HEK293T (cell line): ENCODE measurements at regions not wholly inside any gene's neighbourhood (a gene's known extent, or its start where the extent isn't known, plus 50 kb on each side); places are given as distances from the start of the nearest gene placed in this dataset.

ENCODE experiments used
- CTCF ChIA-PET: fragments of 350-600 bp; formaldehyde crosslinking; extraction: SDS; loops from one replicate; lab custom pipeline; 2021; ENCODE audit warnings: antibody characterized with exemption, inconsistent platforms; lab: Yijun Ruan, JAX
- POLR2A ChIA-PET: fragments of 350-600 bp; formaldehyde crosslinking; extraction: SDS; loops from one replicate; lab custom pipeline; 2020; ENCODE audit warnings: antibody characterized with exemption, inconsistent platforms; lab: Yijun Ruan, JAX
- DNase-seq: peaks from one replicate; pipeline ENCODE4 v3.0.0; 2012; ENCODE audit warnings: mixed read lengths; ENCODE audit errors: extremely low spot score
- ARNT ChIP-seq: fragments of 450-650 bp; IDR thresholded peaks from 2 replicates; pipeline ENCODE4 v1.6.1; 2017; ENCODE audit warnings: mild to moderate bottlenecking
- BHLHE40 ChIP-seq: fragments of 450-650 bp; IDR thresholded peaks from 2 replicates; pipeline ENCODE4 v1.6.1; 2016; ENCODE audit warnings: mild to moderate bottlenecking, moderate library complexity, borderline replicate concordance
- CTBP1 ChIP-seq: fragments of 450-650 bp; IDR thresholded peaks from 2 replicates; pipeline ENCODE4 v1.6.1; 2016; ENCODE audit warnings: borderline replicate concordance
- ELF4 ChIP-seq: fragments of 450-650 bp; IDR thresholded peaks from 2 replicates; pipeline ENCODE4 v1.6.1; 2017; ENCODE audit warnings: antibody characterized with exemption
- FOXA1 ChIP-seq: fragments of 450-650 bp; IDR thresholded peaks from 2 replicates; pipeline ENCODE4 v1.6.1; 2016; ENCODE audit warnings: mild to moderate bottlenecking
- FOXK2 ChIP-seq: fragments of 450-650 bp; IDR thresholded peaks from 2 replicates; pipeline ENCODE4 v1.6.1; 2016; ENCODE audit warnings: mild to moderate bottlenecking
- FOXM1 ChIP-seq: fragments of 450-650 bp; IDR thresholded peaks from 2 replicates; pipeline ENCODE4 v1.6.1; 2017; ENCODE audit warnings: mild to moderate bottlenecking, borderline replicate concordance
- HDGF ChIP-seq: fragments of 450-650 bp; IDR thresholded peaks from 2 replicates; pipeline ENCODE4 v1.6.1; 2017; ENCODE audit warnings: antibody characterized with exemption, borderline replicate concordance
- L3MBTL2 ChIP-seq: fragments of 450-650 bp; conservative IDR thresholded peaks from 2 replicates; pipeline ENCODE4 v1.6.1; 2016; ENCODE audit warnings: mild to moderate bottlenecking
- LEF1 ChIP-seq: fragments of 450-650 bp; IDR thresholded peaks from 2 replicates; pipeline ENCODE4 v1.6.1; 2017; ENCODE audit warnings: mild to moderate bottlenecking, borderline replicate concordance
- NFRKB ChIP-seq: fragments of 450-650 bp; IDR thresholded peaks from 2 replicates; pipeline ENCODE4 v1.6.1; 2016; ENCODE audit warnings: mild to moderate bottlenecking, moderate library complexity
- SP1 ChIP-seq: fragments of 450-650 bp; IDR thresholded peaks from 2 replicates; pipeline ENCODE4 v1.6.1; 2017
- SUZ12 ChIP-seq: fragments of 450-650 bp; IDR thresholded peaks from 2 replicates; pipeline ENCODE4 v1.6.1; 2016; ENCODE audit warnings: mild to moderate bottlenecking
- TARDBP ChIP-seq: fragments of 450-650 bp; IDR thresholded peaks from 2 replicates; pipeline ENCODE4 v1.6.1; 2016
- ZNF384 ChIP-seq: fragments of 450-650 bp; IDR thresholded peaks from 2 replicates; pipeline ENCODE4 v1.6.1; 2016
- TF ChIP-seq, protein P1 (sequence below): fragments of 450-650 bp; IDR thresholded peaks from 2 replicates; pipeline ENCODE4 v1.6.1; 2016

GRCh38 chr16:11456741-11457140 lies 111.5 kb downstream of the RMI2 start:
- DNase-seq = no peak
- POLR2A ChIA-PET = no interaction called here
- CTCF ChIA-PET = interaction anchor here (0.5 kb wide), 1 partner anchor 638 kb away, joined by 4 read pairs; no protein-coding TSS in a partner anchor
- TF ChIP-seq LEF1 = no peak
- TF ChIP-seq ARNT = no peak
- TF ChIP-seq TARDBP = no peak
- no peak for TF ChIP-seq NFRKB
- TF ChIP-seq, protein P1, sequence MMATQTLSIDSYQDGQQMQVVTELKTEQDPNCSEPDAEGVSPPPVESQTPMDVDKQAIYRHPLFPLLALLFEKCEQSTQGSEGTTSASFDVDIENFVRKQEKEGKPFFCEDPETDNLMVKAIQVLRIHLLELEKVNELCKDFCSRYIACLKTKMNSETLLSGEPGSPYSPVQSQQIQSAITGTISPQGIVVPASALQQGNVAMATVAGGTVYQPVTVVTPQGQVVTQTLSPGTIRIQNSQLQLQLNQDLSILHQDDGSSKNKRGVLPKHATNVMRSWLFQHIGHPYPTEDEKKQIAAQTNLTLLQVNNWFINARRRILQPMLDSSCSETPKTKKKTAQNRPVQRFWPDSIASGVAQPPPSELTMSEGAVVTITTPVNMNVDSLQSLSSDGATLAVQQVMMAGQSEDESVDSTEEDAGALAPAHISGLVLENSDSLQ = no peak
- TF ChIP-seq ZNF384 = no peak
- no peak for TF ChIP-seq CTBP1

- DNase-seq = no peak
- POLR2A ChIA-PET = no interaction called here
- CTCF ChIA-PET = no interaction called here
- TF ChIP-seq LEF1 = no peak
- TF ChIP-seq FOXK2 = no peak
- TF ChIP-seq SP1 = no peak
- TF ChIP-seq ZNF384 = no peak
- TF ChIP-seq TARDBP = no peak
- TF ChIP-seq FOXA1 = no peak
- no peak for TF ChIP-seq HDGF
Observed at GRCh38 chr16:11459722-11460121, 114.5 kb downstream of the RMI2 start.

DNA sequence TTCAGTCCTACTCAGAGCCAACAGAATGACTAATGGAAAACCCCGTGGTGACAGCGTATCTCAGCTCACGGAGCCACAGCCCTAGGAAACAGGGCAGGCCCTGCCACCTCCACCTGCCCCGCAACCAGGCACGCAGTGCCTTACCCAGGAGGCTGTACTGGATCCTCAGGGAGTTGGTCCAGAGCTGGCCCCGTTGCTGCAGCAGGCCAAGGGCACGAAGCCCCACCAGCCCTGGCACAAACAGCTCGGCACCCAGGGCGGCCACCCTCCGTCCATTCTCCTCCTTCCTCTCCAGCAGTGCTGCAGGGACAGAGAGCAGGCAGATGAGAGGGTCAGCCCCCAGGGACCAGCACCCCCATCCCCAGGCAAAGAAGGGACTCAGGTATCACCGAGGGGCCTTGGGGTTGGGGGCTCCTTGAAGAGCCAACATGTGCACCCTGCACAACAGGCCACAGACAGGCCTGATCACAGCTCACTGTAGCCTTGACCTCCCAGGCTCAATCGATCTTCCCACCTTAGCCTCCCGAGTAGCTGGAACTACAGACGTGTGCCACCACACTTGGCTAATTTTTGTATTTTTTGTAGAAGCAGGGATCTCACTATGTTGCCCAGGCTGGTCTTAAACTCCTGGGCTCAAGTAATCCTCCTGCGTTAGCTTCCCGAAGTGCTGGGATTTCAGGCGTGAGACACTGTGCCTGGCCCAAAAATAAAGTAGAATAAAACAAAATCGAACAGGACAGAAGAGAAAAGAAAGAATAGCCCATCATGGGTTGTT lies 115.7 kb downstream of the RMI2 start:
- no peak for DNase-seq
- ChIA-PET POLR2A (no interaction called here), CTCF (no interaction called here)
- TF ChIP-seq NFRKB (no peak), CTBP1 (no peak), FOXA1 (no peak), FOXK2 (no peak), L3MBTL2 (no peak), SP1 (no peak), ELF4 (no peak)

DNA sequence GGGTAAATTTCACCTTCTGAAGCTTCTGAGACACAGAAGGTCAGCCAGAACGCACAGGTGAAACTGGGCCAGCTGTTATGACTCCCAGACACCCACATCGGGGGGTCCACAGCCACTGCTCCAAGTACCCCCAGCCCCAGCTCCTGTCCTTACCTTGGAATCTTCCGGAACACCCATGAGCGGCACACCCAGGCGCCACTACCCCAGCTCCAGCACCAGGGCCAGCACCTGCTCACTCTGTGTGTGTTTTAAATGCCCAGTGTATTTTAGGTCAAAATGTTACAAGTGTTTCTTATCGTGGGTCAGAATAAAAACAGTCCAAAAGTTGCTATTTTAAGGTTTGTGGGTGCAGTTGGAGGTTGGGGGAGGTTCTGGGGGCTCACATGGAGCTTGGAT lies 116.3 kb downstream of the RMI2 start:
- ChIA-PET POLR2A (no interaction called here), CTCF (no interaction called here)
- no peak for DNase-seq
- TF ChIP-seq TARDBP (no peak), LEF1 (no peak), HDGF (no peak)

DNA sequence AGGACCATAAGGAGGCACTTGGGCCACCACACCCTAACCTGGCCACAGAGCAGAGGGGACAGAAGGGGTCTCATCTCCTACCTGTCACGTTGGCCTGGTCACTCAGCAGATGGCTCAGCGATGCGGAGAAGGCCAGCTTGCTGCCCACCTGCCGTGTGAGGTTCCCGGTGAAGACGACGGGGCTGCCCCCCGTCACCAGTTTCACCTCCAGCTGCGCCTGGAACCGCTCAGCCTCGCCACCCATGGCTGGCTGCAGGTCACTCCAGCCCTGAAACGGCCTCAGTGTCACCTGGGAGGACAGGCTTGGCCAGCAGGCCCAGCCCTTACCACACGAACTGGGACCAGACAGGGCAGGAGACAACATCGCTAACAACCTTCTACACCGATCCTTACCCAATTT lies 116.8 kb downstream of the RMI2 start:
- CTCF ChIA-PET = no interaction called here
- TF ChIP-seq FOXA1 (no peak), FOXK2 (no peak), TARDBP (no peak), LEF1 (no peak), ELF4 (no peak), NFRKB (no peak), ZNF384 (no peak), BHLHE40 (no peak), SUZ12 (no peak), CTBP1 (no peak), SP1 (no peak)
- TF ChIP-seq, protein P1 = no peak
- DNase-seq = no peak
- POLR2A ChIA-PET = no interaction called here

- CTCF ChIA-PET = no interaction called here
- DNase-seq = no peak
- POLR2A ChIA-PET = no interaction called here
- TF ChIP-seq FOXA1 (no peak), NFRKB (no peak), L3MBTL2 (no peak), LEF1 (no peak), ARNT (no peak), ELF4 (no peak), HDGF (no peak), SUZ12 (no peak), BHLHE40 (no peak), SP1 (no peak), TARDBP (no peak), FOXM1 (no peak), CTBP1 (no peak), FOXK2 (no peak), ZNF384 (no peak)
- TF ChIP-seq, protein P1 = no peak
Observed at GRCh38 chr16:11462861-11463260, 117.6 kb downstream of the RMI2 start.

DNA sequence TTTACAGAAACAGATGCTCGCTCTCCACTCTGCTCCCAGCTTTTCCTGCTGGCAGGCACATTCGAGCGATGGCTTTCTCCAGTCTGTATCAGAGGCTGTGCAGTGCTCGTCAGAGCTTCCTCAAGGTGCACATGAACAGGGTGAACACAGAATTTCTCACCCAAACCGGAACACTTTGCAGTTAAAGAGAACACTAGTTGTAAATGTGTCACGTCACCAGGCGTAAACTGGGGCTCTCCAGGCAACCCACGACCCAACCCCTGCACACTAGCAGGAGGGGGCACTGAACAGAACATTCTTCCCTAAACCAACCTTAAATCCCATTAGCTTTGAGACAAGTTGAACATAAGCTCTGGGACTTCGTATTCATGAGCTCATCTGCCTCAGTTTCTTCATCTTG lies 119.0 kb downstream of the RMI2 start:
- POLR2A ChIA-PET = no interaction called here
- no peak for DNase-seq
- CTCF ChIA-PET = no interaction called here
- TF ChIP-seq L3MBTL2 (no peak), NFRKB (no peak), ELF4 (no peak)
